Chondrocyte (in vitro differentiated cells): ENCODE measurements at regions not wholly inside any gene's neighbourhood (a gene's known extent, or its start where the extent isn't known, plus 50 kb on each side); places are given as distances from the start of the nearest gene placed in this dataset.

Source experiments
- DNase-seq: peaks from one replicate; pipeline ENCODE4 v3.0.0; 2021; ENCODE audit warnings: mixed read lengths, low spot score
- H3K27ac Mint-ChIP-seq: one replicate; pipeline ENCODE4 v1.8.0; 2021; ENCODE audit warnings: mild to moderate bottlenecking, moderate library complexity, mixed read lengths; ENCODE audit not compliant: unreplicated experiment
- H3K27me3 Mint-ChIP-seq: 2 replicates; pipeline ENCODE4 v1.8.0; 2021; ENCODE audit warnings: low read depth, mixed read lengths
- H3K36me3 Mint-ChIP-seq: 2 replicates; pipeline ENCODE4 v1.8.0; 2021; ENCODE audit warnings: low read depth, mixed read lengths
- H3K4me1 Mint-ChIP-seq: 2 replicates; pipeline ENCODE4 v1.8.0; 2021; ENCODE audit warnings: low read depth, mild to moderate bottlenecking, mixed read lengths
- H3K4me3 Mint-ChIP-seq: one replicate; pipeline ENCODE4 v1.8.0; 2021; ENCODE audit warnings: mild to moderate bottlenecking, moderate library complexity, mixed read lengths; ENCODE audit not compliant: unreplicated experiment
- H3K9me3 Mint-ChIP-seq: 2 replicates; pipeline ENCODE4 v1.8.0; 2021; ENCODE audit warnings: low read depth, mixed read lengths
- CTCF ChIP-seq: fragments of 200-600 bp; sonication (generic); IDR thresholded peaks from 2 replicates; pipeline ENCODE4 v1.5.0; 2021; ENCODE audit warnings: antibody characterized with exemption, mild to moderate bottlenecking, moderate library complexity

- Mint-ChIP-seq H3K36me3 (no peaks in the 10 kb centered on the region), H3K27ac (no peak overlapping the region), H3K4me3 (no peak overlapping the region), H3K4me1 (peaks cover 3% of the 10 kb centered on the region), H3K27me3 (peaks cover 41% of the 10 kb centered on the region), H3K9me3 (no peaks in the 10 kb centered on the region)
- no peak for TF ChIP-seq CTCF
- no peak for DNase-seq
Measured at GRCh38 chr2:75788902-75789301, 78.2 kb upstream of the GCFC2 start.

- H3K36me3 Mint-ChIP-seq: no peaks in the 10 kb centered on the region
- no peak for DNase-seq
- no peak for TF ChIP-seq CTCF
- H3K27me3 Mint-ChIP-seq: peaks cover 43% of the 10 kb centered on the region
- H3K4me1 Mint-ChIP-seq: peaks cover 3% of the 10 kb centered on the region
- no peaks in the 10 kb centered on the region for H3K9me3 Mint-ChIP-seq
- no peak overlapping the region for H3K27ac Mint-ChIP-seq
- no peak overlapping the region for H3K4me3 Mint-ChIP-seq
Measured at GRCh38 chr2:75788154-75788553, 77.4 kb upstream of the GCFC2 start.

- no peaks in the 10 kb centered on the region for H3K36me3 Mint-ChIP-seq
- peaks cover 43% of the 10 kb centered on the region for H3K27me3 Mint-ChIP-seq
- no peak overlapping the region for H3K4me3 Mint-ChIP-seq
- no peaks in the 10 kb centered on the region for H3K9me3 Mint-ChIP-seq
- no peak for DNase-seq
- peak; percentile 83 for TF ChIP-seq CTCF
- H3K27ac Mint-ChIP-seq: no peak overlapping the region
- peaks cover 3% of the 10 kb centered on the region for H3K4me1 Mint-ChIP-seq
Measured at GRCh38 chr2:75787532-75788132, 76.9 kb upstream of the GCFC2 start.

GRCh38 chr2:75775311-75775823 lies 64.7 kb upstream of the GCFC2 start:
- Mint-ChIP-seq H3K27ac (no peak overlapping the region), H3K4me3 (no peak overlapping the region), H3K4me1 (no peaks in the 10 kb centered on the region), H3K9me3 (peaks cover 5% of the 10 kb centered on the region), H3K36me3 (no peaks in the 10 kb centered on the region), H3K27me3 (peaks cover 46% of the 10 kb centered on the region)
- DNase-seq: no peak
- no peak for TF ChIP-seq CTCF

DNA sequence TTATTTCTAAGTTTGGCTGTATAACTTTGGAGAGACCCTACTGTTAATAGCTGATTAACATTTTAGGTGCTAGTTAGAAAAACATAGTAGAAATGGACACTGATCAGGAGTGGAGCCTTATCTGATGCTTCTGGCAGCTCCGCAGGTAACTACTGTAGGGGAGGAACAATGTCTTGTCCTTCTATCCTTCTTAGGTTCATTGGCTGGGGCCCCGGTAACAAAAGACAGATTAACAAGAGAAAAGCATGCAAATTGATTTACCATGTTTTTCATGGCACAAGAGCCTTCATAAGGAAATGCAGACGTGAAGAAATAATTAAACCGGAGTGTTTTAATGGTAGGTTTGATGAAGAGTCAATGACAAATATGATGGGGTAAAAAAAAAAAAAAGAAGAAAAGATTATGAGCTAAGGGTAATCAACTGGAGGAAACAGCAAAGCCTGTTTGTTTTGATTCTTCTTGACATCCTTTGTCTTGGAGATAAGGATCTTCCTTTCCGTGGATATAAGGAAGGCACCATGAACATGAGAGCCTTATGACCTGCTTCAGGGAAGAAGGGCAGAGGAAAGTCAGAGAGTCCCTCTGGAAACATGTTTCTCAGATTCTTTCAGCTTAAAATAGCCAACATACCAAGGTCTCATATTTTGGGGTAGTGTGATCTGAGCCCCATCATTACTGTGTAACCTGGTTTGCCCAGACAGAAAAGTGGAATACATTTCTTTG lies 62.4 kb upstream of the GCFC2 start:
- peaks cover 52% of the 10 kb centered on the region for H3K27me3 Mint-ChIP-seq
- DNase-seq: no peak
- no peaks in the 10 kb centered on the region for H3K36me3 Mint-ChIP-seq
- H3K4me3 Mint-ChIP-seq: no peak overlapping the region
- no peak overlapping the region for H3K27ac Mint-ChIP-seq
- peaks cover 5% of the 10 kb centered on the region for H3K9me3 Mint-ChIP-seq
- H3K4me1 Mint-ChIP-seq: no peaks in the 10 kb centered on the region
- TF ChIP-seq CTCF: no peak
